H1 (cell line): ENCODE measurements at regions not wholly inside any gene's neighbourhood (a gene's known extent, or its start where the extent isn't known, plus 50 kb on each side); places are given as distances from the start of the nearest gene placed in this dataset.

Experiments
- BACH1 ChIP-seq: IDR thresholded peaks from 2 replicates; pipeline ENCODE4 v1.6.1; 2012; ENCODE audit warnings: low read length, improper control_type of control experiment
- BRCA1 ChIP-seq: IDR thresholded peaks from 2 replicates; pipeline ENCODE4 v1.6.1; 2012; ENCODE audit warnings: low read depth, low read length, improper control_type of control experiment
- CHD7 ChIP-seq: fragments of 300-600 bp; sonication (generic); IDR thresholded peaks from 2 replicates; pipeline ENCODE4 v1.7.1; 2012; ENCODE audit warnings: low read length, moderate library complexity, mild to moderate bottlenecking, inconsistent platforms; ENCODE audit not compliant: insufficient replicate concordance
- GABPA ChIP-seq: IDR thresholded peaks from 2 replicates; pipeline ENCODE4 v1.6.1; 2011; ENCODE audit warnings: mild to moderate bottlenecking, low read length, moderate library complexity, borderline replicate concordance; ENCODE audit not compliant: insufficient read depth
- GTF2F1 ChIP-seq: IDR thresholded peaks from 2 replicates; pipeline ENCODE4 v1.6.1; 2012; ENCODE audit warnings: low read depth, low read length, improper control_type of control experiment, borderline replicate concordance
- PHF8 ChIP-seq: fragments of 200-600 bp; sonication (generic); conservative IDR thresholded peaks from 2 replicates; pipeline ENCODE4 v1.7.1; 2012; ENCODE audit warnings: low read depth, mild to moderate bottlenecking, inconsistent platforms, low read length, moderate library complexity
- TCF12 ChIP-seq: IDR thresholded peaks from 2 replicates; pipeline ENCODE4 v1.6.1; 2011; ENCODE audit warnings: low read depth, mild to moderate bottlenecking, low read length
- TF ChIP-seq, protein P1 (sequence below), 3 experiments: IDR thresholded peaks; 1 replicate in 2 of 3; 2 replicates in 1 of 3; pipeline versions ENCODE4 v1.5.1 to v1.6.1; 2011; ENCODE audit warnings: low read length in 3 of 3, mild to moderate bottlenecking in 3 of 3, inconsistent platforms in 2 of 3, low read depth in 1 of 3, moderate library complexity in 1 of 3; ENCODE audit not compliant: insufficient read depth in 1 of 3; ENCODE audit errors: control extremely low read depth in 1 of 3

DNA sequence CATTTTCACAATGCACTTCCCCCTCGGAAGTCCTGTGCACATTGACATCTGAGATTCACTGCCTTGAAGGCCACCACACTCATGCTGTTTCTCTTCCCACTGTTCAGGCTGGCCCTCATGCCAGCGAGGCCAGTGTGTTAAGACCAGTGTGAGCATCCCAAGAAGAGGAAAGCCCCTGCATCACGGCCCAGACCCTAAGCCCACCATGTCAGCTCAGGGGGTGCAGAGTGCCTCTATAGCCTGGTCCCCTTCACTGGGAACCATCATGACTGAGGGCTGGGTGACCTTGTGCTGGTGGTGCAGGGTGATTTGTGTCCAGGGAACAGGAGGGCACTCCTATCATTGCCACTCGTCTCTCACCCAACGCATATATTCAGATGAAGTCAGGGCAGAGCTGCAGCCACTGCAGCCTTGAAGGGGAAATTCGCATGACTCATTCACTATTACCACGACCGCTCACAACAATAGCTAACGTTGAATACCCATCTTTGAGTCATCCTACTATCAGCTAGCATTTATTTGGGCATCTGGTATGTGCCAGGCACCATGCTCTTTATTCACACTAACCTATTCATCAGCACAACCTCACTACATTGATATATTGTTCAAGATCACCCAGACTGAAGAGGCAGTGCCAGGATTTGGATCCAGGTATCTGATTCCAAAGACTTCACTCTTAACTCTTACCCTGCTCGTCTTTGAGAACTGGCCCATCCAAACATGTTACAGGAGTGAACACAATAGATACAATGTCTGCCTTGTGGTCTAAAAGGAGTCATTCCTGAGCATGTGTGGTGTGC is 58.8 kb upstream of the SLC6A11 start (continued):
- TF ChIP-seq CHD7: no peak
- no peak for TF ChIP-seq BACH1
- TF ChIP-seq PHF8: no peak
- no peak for TF ChIP-seq GTF2F1
- TF ChIP-seq BRCA1: no peak
- TF ChIP-seq GABPA: no peak
- TF ChIP-seq TCF12: no peak
- TF ChIP-seq, protein P1, sequence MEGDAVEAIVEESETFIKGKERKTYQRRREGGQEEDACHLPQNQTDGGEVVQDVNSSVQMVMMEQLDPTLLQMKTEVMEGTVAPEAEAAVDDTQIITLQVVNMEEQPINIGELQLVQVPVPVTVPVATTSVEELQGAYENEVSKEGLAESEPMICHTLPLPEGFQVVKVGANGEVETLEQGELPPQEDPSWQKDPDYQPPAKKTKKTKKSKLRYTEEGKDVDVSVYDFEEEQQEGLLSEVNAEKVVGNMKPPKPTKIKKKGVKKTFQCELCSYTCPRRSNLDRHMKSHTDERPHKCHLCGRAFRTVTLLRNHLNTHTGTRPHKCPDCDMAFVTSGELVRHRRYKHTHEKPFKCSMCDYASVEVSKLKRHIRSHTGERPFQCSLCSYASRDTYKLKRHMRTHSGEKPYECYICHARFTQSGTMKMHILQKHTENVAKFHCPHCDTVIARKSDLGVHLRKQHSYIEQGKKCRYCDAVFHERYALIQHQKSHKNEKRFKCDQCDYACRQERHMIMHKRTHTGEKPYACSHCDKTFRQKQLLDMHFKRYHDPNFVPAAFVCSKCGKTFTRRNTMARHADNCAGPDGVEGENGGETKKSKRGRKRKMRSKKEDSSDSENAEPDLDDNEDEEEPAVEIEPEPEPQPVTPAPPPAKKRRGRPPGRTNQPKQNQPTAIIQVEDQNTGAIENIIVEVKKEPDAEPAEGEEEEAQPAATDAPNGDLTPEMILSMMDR (IDR thresholded peaks at IDR 0.05; ENCODE audit: control extremely low read depth in 1 of 3, insufficient read depth in 1 of 3, low read depth in 1 of 3, low read length in 3 of 3): no peak
